LNCaP clone FGC (cell line): ENCODE measurements at regions not wholly inside any gene's neighbourhood (a gene's known extent, or its start where the extent isn't known, plus 50 kb on each side); places are given as distances from the start of the nearest gene placed in this dataset.

Experiments used
- DNase-seq: peaks from one replicate; pipeline ENCODE4 v3.0.0-alpha.2; 2011; ENCODE audit warnings: low read depth
- H3K4me3 ChIP-seq: 2 replicates; pipeline ENCODE4 v1.5.1; 2011; ENCODE audit warnings: mild to moderate bottlenecking, low read depth, low read length, control low read depth
- TF ChIP-seq, protein P1 (sequence below): IDR thresholded peaks from 2 replicates; pipeline ENCODE4 v1.5.1; 2012; ENCODE audit warnings: mild to moderate bottlenecking; ENCODE audit not compliant: control insufficient read depth, insufficient read depth; ENCODE audit errors: extremely low read depth

- no peak for DNase-seq
- no peak overlapping the region for H3K4me3 ChIP-seq
- TF ChIP-seq, protein P1, sequence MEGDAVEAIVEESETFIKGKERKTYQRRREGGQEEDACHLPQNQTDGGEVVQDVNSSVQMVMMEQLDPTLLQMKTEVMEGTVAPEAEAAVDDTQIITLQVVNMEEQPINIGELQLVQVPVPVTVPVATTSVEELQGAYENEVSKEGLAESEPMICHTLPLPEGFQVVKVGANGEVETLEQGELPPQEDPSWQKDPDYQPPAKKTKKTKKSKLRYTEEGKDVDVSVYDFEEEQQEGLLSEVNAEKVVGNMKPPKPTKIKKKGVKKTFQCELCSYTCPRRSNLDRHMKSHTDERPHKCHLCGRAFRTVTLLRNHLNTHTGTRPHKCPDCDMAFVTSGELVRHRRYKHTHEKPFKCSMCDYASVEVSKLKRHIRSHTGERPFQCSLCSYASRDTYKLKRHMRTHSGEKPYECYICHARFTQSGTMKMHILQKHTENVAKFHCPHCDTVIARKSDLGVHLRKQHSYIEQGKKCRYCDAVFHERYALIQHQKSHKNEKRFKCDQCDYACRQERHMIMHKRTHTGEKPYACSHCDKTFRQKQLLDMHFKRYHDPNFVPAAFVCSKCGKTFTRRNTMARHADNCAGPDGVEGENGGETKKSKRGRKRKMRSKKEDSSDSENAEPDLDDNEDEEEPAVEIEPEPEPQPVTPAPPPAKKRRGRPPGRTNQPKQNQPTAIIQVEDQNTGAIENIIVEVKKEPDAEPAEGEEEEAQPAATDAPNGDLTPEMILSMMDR: no peak
Measured at GRCh38 chrX:42102586-42103282, 179.4 kb upstream of the CASK start.

DNA sequence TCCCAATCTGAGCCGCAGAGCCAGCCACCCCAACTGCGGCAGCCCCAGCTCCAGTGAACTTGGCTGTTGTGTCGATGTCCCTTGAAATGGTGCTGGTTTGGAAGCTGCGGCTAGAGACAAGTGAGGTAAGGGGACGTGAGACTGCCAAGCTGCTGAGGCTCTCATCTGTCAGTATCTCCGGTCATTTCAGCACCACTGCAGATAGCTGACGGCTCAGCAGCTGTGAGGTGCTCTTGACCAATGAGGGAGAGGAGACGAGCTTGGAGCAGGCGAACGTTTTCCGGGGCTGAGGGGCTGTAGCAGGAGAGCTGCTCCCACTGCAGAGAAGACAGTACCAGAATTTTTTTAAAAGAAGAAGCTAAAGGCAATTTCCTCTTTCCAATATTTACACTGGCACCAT lies 175.5 kb upstream of the CASK start:
- TF ChIP-seq, protein P1: no peak
- no peak for DNase-seq
- no peak overlapping the region for H3K4me3 ChIP-seq

- DNase-seq: no peak
- TF ChIP-seq, protein P1: no peak
- no peak overlapping the region for H3K4me3 ChIP-seq
Measured at GRCh38 chrX:42097486-42097885, 174.1 kb upstream of the CASK start.

- TF ChIP-seq, protein P1: no peak
- H3K4me3 ChIP-seq: no peak overlapping the region
- DNase-seq: no peak
Measured at GRCh38 chrX:42096265-42096920, 173.0 kb upstream of the CASK start.

DNA sequence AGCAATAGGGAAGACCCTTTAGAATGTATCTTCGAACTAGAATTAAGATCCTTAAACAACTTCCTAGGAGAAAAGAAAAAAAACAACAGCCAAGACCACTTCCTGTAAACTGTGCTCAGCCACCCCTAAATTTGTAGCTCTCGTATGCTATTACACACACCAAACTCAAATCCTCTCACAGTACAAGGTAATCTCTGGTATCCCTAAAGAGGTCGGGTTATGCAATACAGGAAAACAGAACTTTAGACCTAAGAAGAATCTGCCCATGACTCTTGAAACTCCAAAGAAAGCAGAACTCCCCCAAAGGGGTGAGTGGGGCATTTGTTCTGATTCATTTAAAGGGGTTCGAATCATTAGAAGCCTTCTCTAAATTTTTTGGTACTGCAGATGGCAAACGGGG lies 170.9 kb upstream of the CASK start:
- H3K4me3 ChIP-seq: no peak overlapping the region
- DNase-seq: no peak
- TF ChIP-seq, protein P1: no peak

- DNase-seq: no peak
- TF ChIP-seq, protein P1: no peak
- no peak overlapping the region for H3K4me3 ChIP-seq
Measured at GRCh38 chrX:42093756-42094155, 170.4 kb upstream of the CASK start.
